ENCODE measurements at regions not wholly inside any gene's neighbourhood (a gene's known extent, or its start where the extent isn't known, plus 50 kb on each side); places are given as distances from the start of the nearest gene placed in this dataset.

DNA sequence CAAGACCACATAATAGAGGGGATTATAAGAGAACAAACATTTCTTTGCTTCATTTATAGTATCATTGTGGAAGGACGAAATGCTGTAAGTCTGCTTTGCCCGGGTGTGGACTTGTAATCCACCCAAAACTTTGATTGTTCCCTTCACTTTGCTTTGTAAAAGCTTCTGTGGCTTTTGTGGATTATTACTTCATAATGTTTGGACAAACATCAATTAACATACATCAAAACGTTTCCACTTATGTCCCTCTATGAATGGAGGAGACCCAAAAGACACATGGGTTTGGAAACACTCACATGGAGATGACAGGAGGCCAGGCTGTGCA is 415.4 kb downstream of the SPRY1 start:
- TF ChIP-seq, protein P1, sequence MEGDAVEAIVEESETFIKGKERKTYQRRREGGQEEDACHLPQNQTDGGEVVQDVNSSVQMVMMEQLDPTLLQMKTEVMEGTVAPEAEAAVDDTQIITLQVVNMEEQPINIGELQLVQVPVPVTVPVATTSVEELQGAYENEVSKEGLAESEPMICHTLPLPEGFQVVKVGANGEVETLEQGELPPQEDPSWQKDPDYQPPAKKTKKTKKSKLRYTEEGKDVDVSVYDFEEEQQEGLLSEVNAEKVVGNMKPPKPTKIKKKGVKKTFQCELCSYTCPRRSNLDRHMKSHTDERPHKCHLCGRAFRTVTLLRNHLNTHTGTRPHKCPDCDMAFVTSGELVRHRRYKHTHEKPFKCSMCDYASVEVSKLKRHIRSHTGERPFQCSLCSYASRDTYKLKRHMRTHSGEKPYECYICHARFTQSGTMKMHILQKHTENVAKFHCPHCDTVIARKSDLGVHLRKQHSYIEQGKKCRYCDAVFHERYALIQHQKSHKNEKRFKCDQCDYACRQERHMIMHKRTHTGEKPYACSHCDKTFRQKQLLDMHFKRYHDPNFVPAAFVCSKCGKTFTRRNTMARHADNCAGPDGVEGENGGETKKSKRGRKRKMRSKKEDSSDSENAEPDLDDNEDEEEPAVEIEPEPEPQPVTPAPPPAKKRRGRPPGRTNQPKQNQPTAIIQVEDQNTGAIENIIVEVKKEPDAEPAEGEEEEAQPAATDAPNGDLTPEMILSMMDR (IDR thresholded peaks at IDR 0.05; ENCODE audit: insufficient read depth, low read depth, low read length) = no peak
- no peak for TF ChIP-seq EZH2 (IDR thresholded peaks at IDR 0.05; ENCODE audit: insufficient read depth, low read length)
